ENCODE measurements at regions not wholly inside any gene's neighbourhood (a gene's known extent, or its start where the extent isn't known, plus 50 kb on each side); places are given as distances from the start of the nearest gene placed in this dataset.

GRCh38 chr6:79798841-79799240, 148.5 kb downstream of the ELOVL4 start:
- no TSS peak for BruUV-seq (replicated peaks)
- no peak for TF ChIP-seq CTCF (IDR thresholded peaks at IDR 0.05; ENCODE audit: insufficient read depth in 1 of 2, low read depth in 1 of 2, low read length in 1 of 2, severe bottlenecking in 1 of 2, unreplicated experiment in 1 of 2)
- H3K4me3 Mint-ChIP-seq (ENCODE audit: unreplicated experiment), result no peak overlapping the region
- no peak overlapping the region for H3K27ac Mint-ChIP-seq (ENCODE audit: unreplicated experiment)
- no peaks in the 10 kb centered on the region for H3K4me1 ChIP-seq
- CTCF ChIA-PET, result no interaction called here
- no peaks in the 10 kb centered on the region for H3K27me3 Mint-ChIP-seq (ENCODE audit: insufficient read depth, unreplicated experiment)
- no peaks in the 10 kb centered on the region for H3K9me3 ChIP-seq
- no peaks in the 10 kb centered on the region for H3K36me3 ChIP-seq (ENCODE audit: control insufficient read depth, insufficient read depth, low read length)
- no peak overlapping the region for H3K4me3 ChIP-seq (ENCODE audit: low read depth, low read length)
- H3K9me3 Mint-ChIP-seq (ENCODE audit: unreplicated experiment), result no peaks in the 10 kb centered on the region
- H3K27me3 ChIP-seq (replicated peaks; ENCODE audit: control insufficient read depth, insufficient read depth, low read length), result no peaks in the 10 kb centered on the region
- POLR2A ChIA-PET, result no interaction called here
- DNase-seq, result no peak
- intact Hi-C loops (cut with micrococcal nuclease; ENCODE audit: unreplicated experiment), result no loop called here
- no peaks in the 10 kb centered on the region for H3K4me1 Mint-ChIP-seq (ENCODE audit: low read depth, unreplicated experiment)
- H3K36me3 Mint-ChIP-seq (ENCODE audit: insufficient read depth, unreplicated experiment), result no peaks in the 10 kb centered on the region

- Histone ChIP-seq H3K27me3 (replicated peaks; ENCODE audit: control insufficient read depth, insufficient read depth, low read length) (no peaks in the 10 kb centered on the region), H3K36me3 (ENCODE audit: control insufficient read depth, insufficient read depth, low read length) (no peaks in the 10 kb centered on the region), H3K4me3 (ENCODE audit: low read depth, low read length) (no peak overlapping the region), H3K9me3 (no peaks in the 10 kb centered on the region), H3K4me1 (no peaks in the 10 kb centered on the region)
- intact Hi-C loops (cut with micrococcal nuclease; ENCODE audit: unreplicated experiment), result no loop called here
- H3K4me3 Mint-ChIP-seq (ENCODE audit: unreplicated experiment), result no peak overlapping the region
- ChIA-PET POLR2A (no interaction called here), CTCF (no interaction called here)
- no peak overlapping the region for H3K27ac Mint-ChIP-seq (ENCODE audit: unreplicated experiment)
- TF ChIP-seq CTCF (IDR thresholded peaks at IDR 0.05; ENCODE audit: insufficient read depth in 1 of 2, low read depth in 1 of 2, low read length in 1 of 2, severe bottlenecking in 1 of 2, unreplicated experiment in 1 of 2), result no peak
- H3K9me3 Mint-ChIP-seq (ENCODE audit: unreplicated experiment), result no peaks in the 10 kb centered on the region
- no peaks in the 10 kb centered on the region for H3K36me3 Mint-ChIP-seq (ENCODE audit: insufficient read depth, unreplicated experiment)
- DNase-seq, result no peak
- no peaks in the 10 kb centered on the region for H3K4me1 Mint-ChIP-seq (ENCODE audit: low read depth, unreplicated experiment)
- BruUV-seq (replicated peaks), result no TSS peak
- H3K27me3 Mint-ChIP-seq (ENCODE audit: insufficient read depth, unreplicated experiment), result no peaks in the 10 kb centered on the region
These were observed 149.4 kb downstream of the ELOVL4 start for GRCh38 chr6:79797912-79798311.

GRCh38 chr6:79797163-79797764, 150.1 kb downstream of the ELOVL4 start:
- Mint-ChIP-seq H3K36me3 (ENCODE audit: insufficient read depth, unreplicated experiment) (no peaks in the 10 kb centered on the region), H3K27ac (ENCODE audit: unreplicated experiment) (no peak overlapping the region), H3K4me3 (ENCODE audit: unreplicated experiment) (no peak overlapping the region), H3K9me3 (ENCODE audit: unreplicated experiment) (no peaks in the 10 kb centered on the region), H3K4me1 (ENCODE audit: low read depth, unreplicated experiment) (no peaks in the 10 kb centered on the region), H3K27me3 (ENCODE audit: insufficient read depth, unreplicated experiment) (no peaks in the 10 kb centered on the region)
- no peak for DNase-seq
- CTCF ChIA-PET, result no interaction called here
- no peaks in the 10 kb centered on the region for H3K36me3 ChIP-seq (ENCODE audit: control insufficient read depth, insufficient read depth, low read length)
- POLR2A ChIA-PET, result no interaction called here
- no peaks in the 10 kb centered on the region for H3K9me3 ChIP-seq
- no peak overlapping the region for H3K4me3 ChIP-seq (ENCODE audit: low read depth, low read length)
- H3K4me1 ChIP-seq, result no peaks in the 10 kb centered on the region
- intact Hi-C loops (cut with micrococcal nuclease; ENCODE audit: unreplicated experiment), result no loop called here
- no TSS peak for BruUV-seq (replicated peaks)
- H3K27me3 ChIP-seq (replicated peaks; ENCODE audit: control insufficient read depth, insufficient read depth, low read length), result no peaks in the 10 kb centered on the region
- no peak for TF ChIP-seq CTCF (IDR thresholded peaks at IDR 0.05; ENCODE audit: insufficient read depth in 1 of 2, low read depth in 1 of 2, low read length in 1 of 2, severe bottlenecking in 1 of 2, unreplicated experiment in 1 of 2)

Data from Caco-2 (cell line).